ENCODE measurements at regions not wholly inside any gene's neighbourhood (a gene's known extent, or its start where the extent isn't known, plus 50 kb on each side); places are given as distances from the start of the nearest gene placed in this dataset.

- Histone ChIP-seq H3K4me2 (ENCODE audit: low read depth, low read length) (no peak overlapping the region), H2AFZ (ENCODE audit: low read length) (no peak overlapping the region), H3K79me2 (ENCODE audit: low read length) (no peaks in the 10 kb centered on the region), H3F3A (ENCODE audit: insufficient read depth, low read length) (no peaks in the 10 kb centered on the region), H3K4me3 (ENCODE audit: low read length) (no peak overlapping the region), H3K9ac (ENCODE audit: low read length) (no peak overlapping the region), H3K9me2 (replicated peaks; ENCODE audit: insufficient read depth, low read length) (no peaks in the 10 kb centered on the region), H4K20me1 (ENCODE audit: insufficient read depth, low read length) (no peaks in the 10 kb centered on the region), H3K36me3 (replicated peaks; ENCODE audit: insufficient read depth, low read length) (no peaks in the 10 kb centered on the region), H3K9me3 (replicated peaks; ENCODE audit: insufficient read depth, low read length) (no peaks in the 10 kb centered on the region), H3K27ac (ENCODE audit: low read length) (no peak overlapping the region), H3K4me1 (ENCODE audit: low read length) (no peaks in the 10 kb centered on the region), H3K27me3 (replicated peaks; ENCODE audit: insufficient read depth, low read length) (no peaks in the 10 kb centered on the region)
- no peak for DNase-seq
- TF ChIP-seq CTCF (IDR thresholded peaks at IDR 0.05; ENCODE audit: low read length) (no peak), EZH2phosphoT487 (IDR thresholded peaks at IDR 0.05; ENCODE audit: low read length) (no peak), EZH2 (optimal IDR thresholded peaks at IDR 0.05; ENCODE audit: low read depth, low read length) (no peak)
These were observed 395.9 kb downstream of the PSAT1 start for GRCh38 chr9:78692871-78693270.

GRCh38 chr9:78694974-78695373 lies 398.0 kb downstream of the PSAT1 start:
- H3K9me3 ChIP-seq (replicated peaks; ENCODE audit: insufficient read depth, low read length): no peaks in the 10 kb centered on the region
- TF ChIP-seq CTCF (IDR thresholded peaks at IDR 0.05; ENCODE audit: low read length): no peak
- TF ChIP-seq EZH2phosphoT487 (IDR thresholded peaks at IDR 0.05; ENCODE audit: low read length): no peak
- TF ChIP-seq EZH2 (optimal IDR thresholded peaks at IDR 0.05; ENCODE audit: low read depth, low read length): no peak
- H3K4me1 ChIP-seq (ENCODE audit: low read length): no peaks in the 10 kb centered on the region
- H3K4me3 ChIP-seq (ENCODE audit: low read length): no peak overlapping the region
- no peak overlapping the region for H3K9ac ChIP-seq (ENCODE audit: low read length)
- no peaks in the 10 kb centered on the region for H3K9me2 ChIP-seq (replicated peaks; ENCODE audit: insufficient read depth, low read length)
- no peaks in the 10 kb centered on the region for H3F3A ChIP-seq (ENCODE audit: insufficient read depth, low read length)
- H3K4me2 ChIP-seq (ENCODE audit: low read depth, low read length): no peak overlapping the region
- no peaks in the 10 kb centered on the region for H3K79me2 ChIP-seq (ENCODE audit: low read length)
- DNase-seq: no peak
- H3K36me3 ChIP-seq (replicated peaks; ENCODE audit: insufficient read depth, low read length): no peaks in the 10 kb centered on the region
- H2AFZ ChIP-seq (ENCODE audit: low read length): no peak overlapping the region
- no peaks in the 10 kb centered on the region for H3K27me3 ChIP-seq (replicated peaks; ENCODE audit: insufficient read depth, low read length)
- H4K20me1 ChIP-seq (ENCODE audit: insufficient read depth, low read length): no peaks in the 10 kb centered on the region
- no peak overlapping the region for H3K27ac ChIP-seq (ENCODE audit: low read length)

GRCh38 chr9:78695519-78695918 lies 398.6 kb downstream of the PSAT1 start:
- TF ChIP-seq CTCF (IDR thresholded peaks at IDR 0.05; ENCODE audit: low read length): no peak
- no peak for TF ChIP-seq EZH2phosphoT487 (IDR thresholded peaks at IDR 0.05; ENCODE audit: low read length)
- TF ChIP-seq EZH2 (optimal IDR thresholded peaks at IDR 0.05; ENCODE audit: low read depth, low read length): no peak
- H3K9me3 ChIP-seq (replicated peaks; ENCODE audit: insufficient read depth, low read length): no peaks in the 10 kb centered on the region
- no peak for DNase-seq
- no peaks in the 10 kb centered on the region for H3K36me3 ChIP-seq (replicated peaks; ENCODE audit: insufficient read depth, low read length)
- no peak overlapping the region for H3K9ac ChIP-seq (ENCODE audit: low read length)
- H3K27me3 ChIP-seq (replicated peaks; ENCODE audit: insufficient read depth, low read length): no peaks in the 10 kb centered on the region
- no peak overlapping the region for H2AFZ ChIP-seq (ENCODE audit: low read length)
- no peak overlapping the region for H3K27ac ChIP-seq (ENCODE audit: low read length)
- H3K4me2 ChIP-seq (ENCODE audit: low read depth, low read length): no peak overlapping the region
- no peaks in the 10 kb centered on the region for H3K4me1 ChIP-seq (ENCODE audit: low read length)
- no peaks in the 10 kb centered on the region for H3K79me2 ChIP-seq (ENCODE audit: low read length)
- H3F3A ChIP-seq (ENCODE audit: insufficient read depth, low read length): no peaks in the 10 kb centered on the region
- H3K4me3 ChIP-seq (ENCODE audit: low read length): no peak overlapping the region
- no peaks in the 10 kb centered on the region for H3K9me2 ChIP-seq (replicated peaks; ENCODE audit: insufficient read depth, low read length)
- H4K20me1 ChIP-seq (ENCODE audit: insufficient read depth, low read length): no peaks in the 10 kb centered on the region
